ENCODE measurements at regions not wholly inside any gene's neighbourhood (a gene's known extent, or its start where the extent isn't known, plus 50 kb on each side); places are given as distances from the start of the nearest gene placed in this dataset.

DNA sequence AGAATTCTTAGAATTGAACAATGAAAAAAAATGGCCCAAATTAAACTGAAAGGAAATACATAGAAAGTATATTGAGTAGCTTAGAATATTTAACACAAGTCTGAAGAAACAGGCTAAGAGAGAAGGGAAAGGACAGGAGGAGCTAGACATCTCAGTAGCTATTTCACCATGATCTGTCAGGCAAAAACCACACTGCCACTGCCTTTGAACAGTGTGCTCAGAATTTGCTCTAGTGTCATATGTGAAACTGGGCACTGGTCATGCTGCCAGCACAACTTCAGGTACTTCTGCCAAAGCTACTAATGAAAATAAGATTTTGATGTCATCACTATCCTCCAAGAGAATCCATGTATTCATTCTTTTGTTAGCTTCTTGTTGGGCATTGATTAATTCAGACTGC, 1280.8 kb upstream of the PCDH20 start:
- CTCF ChIA-PET, result interaction anchor here (0.7 kb wide), 1 partner anchor 472 kb away, joined by 3 read pairs; no protein-coding TSS in a partner anchor
- no peak overlapping the region for H3K27ac ChIP-seq
- POLR2A ChIA-PET (ENCODE audit: low non-redundant PET), result no interaction called here
- no peak for DNase-seq (ENCODE audit: low spot score)
- TF ChIP-seq CTCF (conservative IDR thresholded peaks at IDR 0.05; ENCODE audit: low read depth), result no peak

DNA sequence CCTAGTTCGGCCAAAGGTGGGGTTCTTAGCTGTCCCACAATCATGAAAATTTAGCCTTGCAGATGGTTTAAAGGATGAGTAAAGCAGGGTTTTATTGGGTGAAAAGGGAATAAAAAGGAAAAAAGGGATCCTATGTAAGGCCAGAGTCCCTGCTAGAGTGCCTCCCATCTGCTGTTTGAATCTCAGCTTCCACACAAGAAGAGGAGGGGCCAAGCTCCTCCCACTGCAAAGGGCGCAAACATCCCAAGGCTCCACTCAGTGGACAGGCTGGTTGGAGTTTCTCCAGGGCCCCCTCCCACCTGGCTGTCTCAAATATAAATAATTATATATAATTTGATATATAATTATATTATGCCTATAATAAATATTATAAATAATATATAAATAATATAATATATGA, 1272.1 kb upstream of the PCDH20 start:
- no peak overlapping the region for H3K27ac ChIP-seq
- CTCF ChIA-PET, result no interaction called here
- POLR2A ChIA-PET (ENCODE audit: low non-redundant PET), result no interaction called here
- DNase-seq (ENCODE audit: low spot score), result no peak
- no peak for TF ChIP-seq CTCF (conservative IDR thresholded peaks at IDR 0.05; ENCODE audit: low read depth)

DNA sequence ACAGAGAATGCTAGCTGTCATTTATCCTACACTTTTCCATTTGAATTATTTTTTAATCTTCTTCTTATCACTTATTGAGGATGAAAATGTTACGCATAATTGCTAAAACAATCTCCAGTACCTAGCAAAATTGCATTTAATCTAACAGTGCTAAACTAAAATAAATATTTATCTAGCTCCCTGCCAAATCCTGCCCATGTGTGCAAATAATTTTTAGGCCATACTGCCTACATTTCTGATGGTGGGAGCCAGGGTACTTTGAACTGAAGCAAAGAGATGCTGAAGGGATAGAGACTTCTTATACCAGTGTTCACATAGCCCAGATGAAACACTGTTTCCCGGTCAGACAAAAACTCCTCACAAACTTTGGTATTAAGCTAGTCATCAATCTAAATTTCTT, 1268.7 kb upstream of the PCDH20 start:
- ChIA-PET POLR2A (ENCODE audit: low non-redundant PET) (no interaction called here), CTCF (interaction anchor here (0.6 to 0.7 kb wide), 2 partner anchors 606 to 908 kb away, joined by 3 read pairs; no protein-coding TSS in a partner anchor)
- DNase-seq (ENCODE audit: low spot score), result no peak
- TF ChIP-seq CTCF (conservative IDR thresholded peaks at IDR 0.05; ENCODE audit: low read depth), result no peak
- no peak overlapping the region for H3K27ac ChIP-seq

DNA sequence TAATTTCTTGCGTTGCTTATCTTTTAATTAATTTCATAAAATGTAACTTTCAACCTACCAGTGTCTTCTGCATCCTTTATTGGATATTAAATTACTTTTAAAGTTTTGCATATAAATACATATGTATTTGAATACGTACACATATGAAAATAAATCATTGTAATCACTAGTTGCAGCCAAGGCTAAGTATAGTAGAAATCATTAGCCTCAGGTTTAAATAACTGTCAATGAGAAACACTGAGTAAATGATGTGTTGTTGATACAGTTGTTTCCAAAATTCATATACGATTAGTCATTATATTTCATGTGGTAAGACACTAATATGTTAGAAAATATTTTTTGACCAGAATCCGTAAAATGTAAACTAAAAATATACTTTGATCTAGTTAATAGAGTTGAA, 1267.1 kb upstream of the PCDH20 start:
- no peak for TF ChIP-seq CTCF (conservative IDR thresholded peaks at IDR 0.05; ENCODE audit: low read depth)
- DNase-seq (ENCODE audit: low spot score), result no peak
- H3K27ac ChIP-seq, result no peak overlapping the region
- ChIA-PET POLR2A (ENCODE audit: low non-redundant PET) (no interaction called here), CTCF (no interaction called here)

DNA sequence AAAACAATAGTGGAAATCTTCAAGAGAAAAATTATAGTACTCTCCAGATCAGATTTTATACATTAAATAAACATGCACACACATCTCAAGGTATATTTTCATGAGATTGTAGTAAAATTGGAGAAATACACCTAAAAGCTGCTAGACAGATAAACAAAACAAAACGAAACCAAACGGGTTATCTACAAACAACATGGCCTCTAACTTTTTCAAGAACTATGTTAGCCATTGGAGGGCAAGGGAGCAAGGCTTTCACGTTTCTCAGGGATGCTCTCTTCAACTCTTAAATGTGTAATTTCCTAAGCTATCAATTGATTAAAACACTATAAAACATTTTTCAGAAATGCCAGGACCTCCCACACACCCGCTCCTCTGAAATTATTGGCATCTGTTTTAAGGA, 1262.4 kb upstream of the PCDH20 start:
- ChIA-PET CTCF (no interaction called here), POLR2A (ENCODE audit: low non-redundant PET) (no interaction called here)
- TF ChIP-seq CTCF (conservative IDR thresholded peaks at IDR 0.05; ENCODE audit: low read depth), result no peak
- no peak overlapping the region for H3K27ac ChIP-seq
- no peak for DNase-seq (ENCODE audit: low spot score)

DNA sequence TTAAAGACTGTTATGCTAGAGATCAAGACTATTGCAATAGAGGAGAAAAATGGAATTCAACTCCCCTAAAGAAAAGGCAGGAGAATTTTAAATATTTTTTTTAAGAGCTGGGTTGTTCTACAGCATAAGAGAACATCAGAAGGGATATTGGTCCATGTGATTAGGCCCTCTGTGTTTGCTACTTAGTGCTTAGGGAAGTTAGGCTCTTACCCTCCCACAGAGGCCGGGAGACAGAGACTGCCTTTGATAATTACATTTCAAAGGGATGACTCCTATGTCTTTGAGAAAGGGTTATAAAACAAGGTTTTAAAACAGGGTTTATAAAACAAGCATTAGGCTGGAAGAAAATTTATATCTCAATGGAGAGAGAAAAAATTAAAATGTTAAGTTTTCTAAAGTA, 1248.1 kb upstream of the PCDH20 start:
- no peak for TF ChIP-seq CTCF (conservative IDR thresholded peaks at IDR 0.05; ENCODE audit: low read depth)
- H3K27ac ChIP-seq, result no peak overlapping the region
- ChIA-PET CTCF (no interaction called here), POLR2A (ENCODE audit: low non-redundant PET) (no interaction called here)
- no peak for DNase-seq (ENCODE audit: low spot score)

DNA sequence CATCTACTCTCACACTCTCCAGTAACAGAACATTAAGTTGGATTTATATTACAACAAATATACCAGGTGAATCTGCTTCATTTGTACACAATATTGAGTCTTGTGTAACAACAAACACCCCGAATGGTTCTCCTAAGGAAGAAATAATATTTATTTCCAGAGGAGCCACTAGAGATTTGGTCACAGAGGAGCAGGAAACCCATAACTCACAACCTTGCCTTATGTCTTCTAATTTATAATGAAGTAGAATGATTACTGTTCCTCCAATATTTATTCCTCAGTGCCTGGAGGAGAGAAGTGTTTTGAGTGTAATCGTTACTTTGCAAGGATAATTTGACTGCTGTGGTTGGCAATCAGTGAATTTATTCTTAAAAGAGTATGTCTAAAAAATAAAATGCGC, 1243.7 kb upstream of the PCDH20 start:
- TF ChIP-seq CTCF (conservative IDR thresholded peaks at IDR 0.05; ENCODE audit: low read depth), result no peak
- no peak overlapping the region for H3K27ac ChIP-seq
- ChIA-PET CTCF (no interaction called here), POLR2A (ENCODE audit: low non-redundant PET) (no interaction called here)
- no peak for DNase-seq (ENCODE audit: low spot score)
